Astrocyte (in vitro differentiated cells and primary cell): ENCODE measurements at regions not wholly inside any gene's neighbourhood (a gene's known extent, or its start where the extent isn't known, plus 50 kb on each side); places are given as distances from the start of the nearest gene placed in this dataset.
A peak's percentile ranks its signal among the peaks of the same experiment; 100 is the strongest.

Experiments
- DNase-seq: peaks from one replicate; pipeline ENCODE4 v3.0.0-alpha.2; 2010; ENCODE audit warnings: low read depth
- FAIRE-seq: peaks from 2 replicates; lab custom pipeline; 2011; peaks lifted over from hg19 to GRCh38; lab: Jason Lieb, UNC
- H2AFZ ChIP-seq: 2 replicates; pipeline ENCODE4 v1.6.0; 2012; ENCODE audit warnings: low read depth, low read length, inconsistent platforms
- H3K27ac ChIP-seq: 2 replicates; pipeline ENCODE4 v1.5.1; 2011; ENCODE audit warnings: low read depth, low read length, inconsistent platforms
- H3K27me3 ChIP-seq: 2 replicates; pipeline ENCODE4 v1.6.0; 2011; ENCODE audit warnings: low read length, inconsistent platforms; ENCODE audit not compliant: insufficient read depth
- H3K36me3 ChIP-seq: 2 replicates; pipeline ENCODE4 v1.5.1; 2011; ENCODE audit warnings: low read length, inconsistent platforms; ENCODE audit not compliant: insufficient read depth
- H3K4me1 ChIP-seq: 2 replicates; pipeline ENCODE4 v1.5.1; 2011; ENCODE audit warnings: low read length, inconsistent platforms; ENCODE audit not compliant: insufficient read depth
- H3K4me2 ChIP-seq: 2 replicates; pipeline ENCODE4 v1.6.0; 2012; ENCODE audit warnings: low read length, inconsistent platforms
- H3K4me3 ChIP-seq: 2 replicates; pipeline ENCODE4 v1.5.1; 2011; ENCODE audit warnings: low read depth, mild to moderate bottlenecking, low read length, inconsistent platforms; ENCODE audit not compliant: insufficient read depth
- H3K79me2 ChIP-seq: 2 replicates; pipeline ENCODE4 v1.6.0; 2012; ENCODE audit warnings: mild to moderate bottlenecking, low read length, inconsistent platforms; ENCODE audit not compliant: insufficient read depth
- H3K9ac ChIP-seq: 2 replicates; pipeline ENCODE4 v1.6.0; 2012; ENCODE audit warnings: mild to moderate bottlenecking, low read length, inconsistent platforms
- H3K9me3 ChIP-seq: 2 replicates; pipeline ENCODE4 v1.5.1; 2012; ENCODE audit warnings: low read depth, mild to moderate bottlenecking, low read length, inconsistent platforms; ENCODE audit not compliant: insufficient read depth
- H4K20me1 ChIP-seq: 2 replicates; pipeline ENCODE4 v1.6.0; 2012; ENCODE audit warnings: low read length, inconsistent platforms; ENCODE audit not compliant: insufficient read depth
- H3K27ac Mint-ChIP-seq: one replicate; pipeline ENCODE4 v1.8.0; 2021; ENCODE audit warnings: mild to moderate bottlenecking, mixed read lengths; ENCODE audit not compliant: unreplicated experiment
- H3K27me3 Mint-ChIP-seq: one replicate; pipeline ENCODE4 v1.8.0; 2021; ENCODE audit warnings: low read depth, mixed read lengths; ENCODE audit not compliant: unreplicated experiment
- H3K36me3 Mint-ChIP-seq: one replicate; pipeline ENCODE4 v1.8.0; 2021; ENCODE audit warnings: low read depth, mixed read lengths; ENCODE audit not compliant: unreplicated experiment
- H3K4me1 Mint-ChIP-seq: one replicate; pipeline ENCODE4 v1.8.0; 2021; ENCODE audit warnings: low read depth, mixed read lengths; ENCODE audit not compliant: unreplicated experiment
- H3K4me3 Mint-ChIP-seq: one replicate; pipeline ENCODE4 v1.8.0; 2021; ENCODE audit warnings: mild to moderate bottlenecking, moderate library complexity, mixed read lengths; ENCODE audit not compliant: unreplicated experiment
- H3K9me3 Mint-ChIP-seq: one replicate; pipeline ENCODE4 v1.8.0; 2021; ENCODE audit warnings: mild to moderate bottlenecking, mixed read lengths; ENCODE audit not compliant: unreplicated experiment
- EZH2 ChIP-seq: IDR thresholded peaks from 2 replicates; pipeline ENCODE4 v1.6.1; 2012; ENCODE audit warnings: mild to moderate bottlenecking, low read length, inconsistent platforms; ENCODE audit not compliant: insufficient read depth
- TF ChIP-seq, protein P1 (sequence below): IDR thresholded peaks from 2 replicates; pipeline ENCODE4 v1.5.1; 2011; ENCODE audit warnings: low read depth, mild to moderate bottlenecking, inconsistent platforms, low read length, moderate library complexity; ENCODE audit not compliant: insufficient read depth

DNA sequence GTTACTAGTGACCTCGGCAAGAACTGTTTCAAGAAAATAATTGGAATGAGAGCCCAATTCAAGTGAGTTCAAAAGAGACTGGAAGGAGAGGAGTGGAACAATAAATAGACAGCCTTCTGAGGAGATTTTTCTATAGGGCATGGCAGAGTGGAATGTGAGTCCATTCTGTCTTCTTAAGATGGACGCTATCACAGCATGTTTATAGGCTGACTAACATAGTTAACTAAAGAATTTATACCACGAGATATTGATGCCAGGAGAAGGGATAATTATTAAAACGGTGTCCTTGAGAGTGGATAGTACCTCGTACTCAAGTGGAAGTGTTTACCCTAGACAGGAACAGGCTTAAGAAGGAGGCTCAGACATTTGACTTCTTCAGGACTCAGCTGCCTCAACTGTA lies 143.5 kb upstream of the RBBP8 start:
- no peak overlapping the region for H3K4me3 ChIP-seq
- H3K4me1 ChIP-seq = no peaks in the 10 kb centered on the region
- no peaks in the 10 kb centered on the region for H3K36me3 ChIP-seq
- H3K27ac Mint-ChIP-seq = peak overlapping the region; percentile 49
- no peaks in the 10 kb centered on the region for H3K9me3 Mint-ChIP-seq
- no peak overlapping the region for H3K4me3 Mint-ChIP-seq
- H3K27ac ChIP-seq = no peak overlapping the region
- peaks cover 7% of the 10 kb centered on the region for H3K4me1 Mint-ChIP-seq
- H2AFZ ChIP-seq = peak overlapping the region; percentile 13
- no peaks in the 10 kb centered on the region for H3K9me3 ChIP-seq
- DNase-seq = peak; percentile 38
- no peaks in the 10 kb centered on the region for H3K27me3 ChIP-seq
- H3K27me3 Mint-ChIP-seq = no peaks in the 10 kb centered on the region
- H3K4me2 ChIP-seq = no peak overlapping the region
- no peaks in the 10 kb centered on the region for H4K20me1 ChIP-seq
- H3K9ac ChIP-seq = no peak overlapping the region
- H3K36me3 Mint-ChIP-seq = no peaks in the 10 kb centered on the region
- TF ChIP-seq, protein P1, sequence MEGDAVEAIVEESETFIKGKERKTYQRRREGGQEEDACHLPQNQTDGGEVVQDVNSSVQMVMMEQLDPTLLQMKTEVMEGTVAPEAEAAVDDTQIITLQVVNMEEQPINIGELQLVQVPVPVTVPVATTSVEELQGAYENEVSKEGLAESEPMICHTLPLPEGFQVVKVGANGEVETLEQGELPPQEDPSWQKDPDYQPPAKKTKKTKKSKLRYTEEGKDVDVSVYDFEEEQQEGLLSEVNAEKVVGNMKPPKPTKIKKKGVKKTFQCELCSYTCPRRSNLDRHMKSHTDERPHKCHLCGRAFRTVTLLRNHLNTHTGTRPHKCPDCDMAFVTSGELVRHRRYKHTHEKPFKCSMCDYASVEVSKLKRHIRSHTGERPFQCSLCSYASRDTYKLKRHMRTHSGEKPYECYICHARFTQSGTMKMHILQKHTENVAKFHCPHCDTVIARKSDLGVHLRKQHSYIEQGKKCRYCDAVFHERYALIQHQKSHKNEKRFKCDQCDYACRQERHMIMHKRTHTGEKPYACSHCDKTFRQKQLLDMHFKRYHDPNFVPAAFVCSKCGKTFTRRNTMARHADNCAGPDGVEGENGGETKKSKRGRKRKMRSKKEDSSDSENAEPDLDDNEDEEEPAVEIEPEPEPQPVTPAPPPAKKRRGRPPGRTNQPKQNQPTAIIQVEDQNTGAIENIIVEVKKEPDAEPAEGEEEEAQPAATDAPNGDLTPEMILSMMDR = no peak
- TF ChIP-seq EZH2 = no peak
- FAIRE-seq = no peak
- H3K79me2 ChIP-seq = no peaks in the 10 kb centered on the region

DNA sequence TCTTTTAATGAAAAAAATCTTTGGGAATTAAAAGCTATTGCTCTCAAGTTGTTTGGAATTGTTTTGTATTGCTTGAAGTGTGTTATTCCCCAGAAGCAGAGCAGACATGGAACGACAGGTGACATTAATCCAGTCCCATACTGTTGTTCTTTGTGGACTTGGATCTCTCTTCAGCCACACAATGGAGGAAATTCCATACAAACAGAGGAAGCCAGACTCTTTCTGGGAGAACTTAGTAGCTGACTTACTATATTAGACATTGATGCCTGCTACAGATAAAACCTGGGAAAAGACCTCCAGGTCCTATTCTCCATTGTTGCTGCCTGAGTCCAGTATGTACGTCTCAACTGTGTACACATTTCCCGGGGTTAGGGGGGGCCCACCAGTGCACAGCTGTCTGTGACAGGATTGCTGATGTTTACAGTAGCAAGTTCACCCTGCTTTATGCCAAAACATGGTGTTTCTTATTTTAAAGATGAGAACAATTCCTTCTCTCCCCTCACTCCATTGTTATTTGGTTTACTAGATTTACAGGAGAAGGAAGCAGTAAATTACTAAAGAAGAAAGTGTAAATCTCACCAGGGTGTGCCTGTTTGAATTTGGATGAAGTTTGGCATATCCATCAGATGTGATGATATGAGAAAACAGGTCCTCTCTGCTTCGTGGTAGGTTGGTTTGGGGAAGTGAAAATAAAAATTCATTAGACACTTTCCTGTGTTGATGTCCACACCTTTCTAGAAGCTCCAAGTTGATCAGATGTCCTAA lies 142.4 kb upstream of the RBBP8 start:
- TF ChIP-seq EZH2 = no peak
- TF ChIP-seq, protein P1 = no peak
- no peak overlapping the region for H3K27ac Mint-ChIP-seq
- Histone ChIP-seq H4K20me1 (no peaks in the 10 kb centered on the region), H3K9ac (no peak overlapping the region), H2AFZ (no peak overlapping the region), H3K9me3 (no peaks in the 10 kb centered on the region), H3K79me2 (no peaks in the 10 kb centered on the region), H3K27me3 (no peaks in the 10 kb centered on the region), H3K4me2 (no peak overlapping the region), H3K36me3 (no peaks in the 10 kb centered on the region), H3K4me1 (no peaks in the 10 kb centered on the region), H3K4me3 (no peak overlapping the region), H3K27ac (no peak overlapping the region)
- H3K9me3 Mint-ChIP-seq = no peaks in the 10 kb centered on the region
- no peaks in the 10 kb centered on the region for H3K36me3 Mint-ChIP-seq
- FAIRE-seq (no peak), DNase-seq (no peak)
- H3K27me3 Mint-ChIP-seq = no peaks in the 10 kb centered on the region
- peaks cover 7% of the 10 kb centered on the region for H3K4me1 Mint-ChIP-seq
- H3K4me3 Mint-ChIP-seq = no peak overlapping the region

DNA sequence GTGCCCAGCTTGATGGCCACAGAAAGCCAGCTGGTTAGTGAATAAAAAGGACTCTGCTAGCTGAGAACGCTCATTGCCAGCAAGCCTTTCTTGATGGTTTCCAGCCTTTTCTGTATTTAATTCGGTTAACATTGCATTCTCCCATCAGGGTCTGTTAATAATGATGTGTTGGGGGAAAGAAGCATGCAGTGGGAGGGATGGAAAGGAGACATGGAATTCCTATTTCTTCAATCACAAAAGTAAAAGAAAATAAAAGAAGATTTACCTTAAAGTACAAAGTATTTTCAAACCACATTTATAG lies 141.9 kb upstream of the RBBP8 start:
- Histone ChIP-seq H4K20me1 (no peaks in the 10 kb centered on the region), H3K27me3 (no peaks in the 10 kb centered on the region), H3K4me3 (no peak overlapping the region), H3K4me1 (no peaks in the 10 kb centered on the region), H3K36me3 (no peaks in the 10 kb centered on the region), H3K9me3 (no peaks in the 10 kb centered on the region), H3K9ac (no peak overlapping the region), H3K4me2 (no peak overlapping the region), H3K79me2 (no peaks in the 10 kb centered on the region), H3K27ac (no peak overlapping the region), H2AFZ (no peak overlapping the region)
- Mint-ChIP-seq H3K36me3 (no peaks in the 10 kb centered on the region), H3K4me3 (no peak overlapping the region), H3K4me1 (peaks cover 7% of the 10 kb centered on the region), H3K27ac (no peak overlapping the region), H3K27me3 (no peaks in the 10 kb centered on the region), H3K9me3 (no peaks in the 10 kb centered on the region)
- FAIRE-seq (no peak), DNase-seq (no peak)
- TF ChIP-seq EZH2 = no peak
- TF ChIP-seq, protein P1 = no peak
